AG10803 (cell line): ENCODE measurements at regions not wholly inside any gene's neighbourhood (a gene's known extent, or its start where the extent isn't known, plus 50 kb on each side); places are given as distances from the start of the nearest gene placed in this dataset.

ENCODE experiments used
- DNase-seq: peaks from one replicate; pipeline ENCODE4 v3.0.0; 2010; ENCODE audit warnings: low read depth
- H3K4me3 ChIP-seq: 2 replicates; pipeline ENCODE4 v1.5.1; 2011; ENCODE audit warnings: mild to moderate bottlenecking, low read length, control low read depth
- CTCF ChIP-seq: conservative IDR thresholded peaks from 2 replicates; pipeline ENCODE4 v1.5.1; 2011; ENCODE audit warnings: mild to moderate bottlenecking, low read length, control low read depth, inconsistent platforms

GRCh38 chr1:192751260-192751659 lies 57.6 kb upstream of the RGS2 start:
- no peak for TF ChIP-seq CTCF
- no peak for DNase-seq
- no peak overlapping the region for H3K4me3 ChIP-seq

GRCh38 chr1:192756314-192756713 lies 52.5 kb upstream of the RGS2 start:
- no peak for TF ChIP-seq CTCF
- no peak overlapping the region for H3K4me3 ChIP-seq
- no peak for DNase-seq

GRCh38 chr1:192756847-192757246 lies 52.0 kb upstream of the RGS2 start:
- TF ChIP-seq CTCF = no peak
- DNase-seq = no peak

GRCh38 chr1:192758492-192758891 lies 50.3 kb upstream of the RGS2 start:
- no peak for DNase-seq
- no peak for TF ChIP-seq CTCF
- H3K4me3 ChIP-seq = no peak overlapping the region

More at GRCh38 chr1:192756847-192757246, 52.0 kb upstream of the RGS2 start:
- H3K4me3 ChIP-seq = no peak overlapping the region
